Parathyroid adenoma (tissue), 2 donors: ENCODE measurements at regions not wholly inside any gene's neighbourhood (a gene's known extent, or its start where the extent isn't known, plus 50 kb on each side); places are given as distances from the start of the nearest gene placed in this dataset.

ENCODE experiments used
- H2AFZ ChIP-seq: fragments of 300-600 bp; sonication (generic); one replicate; pipeline ENCODE4 v1.7.0; 2017; ENCODE audit warnings: antibody characterized with exemption, mild to moderate bottlenecking
- H3K27ac ChIP-seq: fragments of 300-600 bp; sonication (generic); one replicate; pipeline ENCODE4 v1.7.0; 2017
- H3K27me3 ChIP-seq: fragments of 300-600 bp; sonication (generic); one replicate; pipeline ENCODE4 v1.7.0; 2017; ENCODE audit warnings: low read length; ENCODE audit not compliant: control insufficient read depth, insufficient read depth
- H3K36me3 ChIP-seq: fragments of 300-600 bp; sonication (generic); one replicate; pipeline ENCODE4 v1.7.0; 2017; ENCODE audit warnings: low read length; ENCODE audit not compliant: control insufficient read depth, insufficient read depth
- H3K4me1 ChIP-seq: fragments of 300-600 bp; sonication (generic); one replicate; pipeline ENCODE4 v1.7.0; 2017; ENCODE audit warnings: control low read depth
- H3K4me2 ChIP-seq: fragments of 300-600 bp; sonication (generic); one replicate; pipeline ENCODE4 v1.7.0; 2017; ENCODE audit warnings: low read length
- H3K4me3 ChIP-seq: fragments of 300-600 bp; sonication (generic); one replicate; pipeline ENCODE4 v1.7.0; 2017; ENCODE audit warnings: low read depth, low read length
- H3K79me2 ChIP-seq: fragments of 300-600 bp; sonication (generic); one replicate; pipeline ENCODE4 v1.7.0; 2017; ENCODE audit warnings: control low read depth
- H3K9ac ChIP-seq: fragments of 300-600 bp; sonication (generic); one replicate; pipeline ENCODE4 v1.7.0; 2017; ENCODE audit warnings: mild to moderate bottlenecking
- H3K9me3 ChIP-seq: fragments of 300-600 bp; sonication (generic); one replicate; pipeline ENCODE4 v1.7.0; 2017; ENCODE audit warnings: low read length; ENCODE audit not compliant: control insufficient read depth
- TF ChIP-seq, protein P1 (sequence below): fragments of 300-600 bp; sonication (generic); IDR thresholded peaks from one replicate; pipeline ENCODE4 v1.7.0; 2017; ENCODE audit warnings: antibody characterized with exemption, mild to moderate bottlenecking
- donor health status: primary hyperparathyroidism.

DNA sequence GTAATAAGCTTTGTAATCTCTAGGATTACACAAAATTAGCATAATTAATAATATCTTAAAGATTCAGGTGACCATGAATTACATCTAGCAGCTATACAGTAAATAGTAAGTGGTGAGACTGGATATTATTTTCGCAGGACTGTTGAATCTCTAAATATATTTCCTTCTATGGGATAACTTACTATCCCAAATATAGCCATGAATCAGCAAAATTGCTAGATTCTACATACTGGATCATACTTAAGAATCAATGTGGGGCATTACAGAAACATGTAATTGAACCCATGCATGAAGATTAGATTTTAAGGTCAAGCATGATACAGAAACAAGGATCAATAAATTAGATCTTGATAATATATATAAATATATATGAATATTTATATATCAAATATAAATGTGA lies 1203.4 kb downstream of the BRINP3 start:
- no peak overlapping the region for H3K9ac ChIP-seq
- H3K79me2 ChIP-seq, result no peaks in the 10 kb centered on the region
- H3K4me3 ChIP-seq, result no peak overlapping the region
- H3K36me3 ChIP-seq, result no peaks in the 10 kb centered on the region
- H3K4me1 ChIP-seq, result no peaks in the 10 kb centered on the region
- no peak overlapping the region for H2AFZ ChIP-seq
- no peaks in the 10 kb centered on the region for H3K9me3 ChIP-seq
- H3K27me3 ChIP-seq, result no peaks in the 10 kb centered on the region
- no peak overlapping the region for H3K27ac ChIP-seq
- TF ChIP-seq, protein P1, sequence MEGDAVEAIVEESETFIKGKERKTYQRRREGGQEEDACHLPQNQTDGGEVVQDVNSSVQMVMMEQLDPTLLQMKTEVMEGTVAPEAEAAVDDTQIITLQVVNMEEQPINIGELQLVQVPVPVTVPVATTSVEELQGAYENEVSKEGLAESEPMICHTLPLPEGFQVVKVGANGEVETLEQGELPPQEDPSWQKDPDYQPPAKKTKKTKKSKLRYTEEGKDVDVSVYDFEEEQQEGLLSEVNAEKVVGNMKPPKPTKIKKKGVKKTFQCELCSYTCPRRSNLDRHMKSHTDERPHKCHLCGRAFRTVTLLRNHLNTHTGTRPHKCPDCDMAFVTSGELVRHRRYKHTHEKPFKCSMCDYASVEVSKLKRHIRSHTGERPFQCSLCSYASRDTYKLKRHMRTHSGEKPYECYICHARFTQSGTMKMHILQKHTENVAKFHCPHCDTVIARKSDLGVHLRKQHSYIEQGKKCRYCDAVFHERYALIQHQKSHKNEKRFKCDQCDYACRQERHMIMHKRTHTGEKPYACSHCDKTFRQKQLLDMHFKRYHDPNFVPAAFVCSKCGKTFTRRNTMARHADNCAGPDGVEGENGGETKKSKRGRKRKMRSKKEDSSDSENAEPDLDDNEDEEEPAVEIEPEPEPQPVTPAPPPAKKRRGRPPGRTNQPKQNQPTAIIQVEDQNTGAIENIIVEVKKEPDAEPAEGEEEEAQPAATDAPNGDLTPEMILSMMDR, result no peak
- H3K4me2 ChIP-seq, result no peak overlapping the region

DNA sequence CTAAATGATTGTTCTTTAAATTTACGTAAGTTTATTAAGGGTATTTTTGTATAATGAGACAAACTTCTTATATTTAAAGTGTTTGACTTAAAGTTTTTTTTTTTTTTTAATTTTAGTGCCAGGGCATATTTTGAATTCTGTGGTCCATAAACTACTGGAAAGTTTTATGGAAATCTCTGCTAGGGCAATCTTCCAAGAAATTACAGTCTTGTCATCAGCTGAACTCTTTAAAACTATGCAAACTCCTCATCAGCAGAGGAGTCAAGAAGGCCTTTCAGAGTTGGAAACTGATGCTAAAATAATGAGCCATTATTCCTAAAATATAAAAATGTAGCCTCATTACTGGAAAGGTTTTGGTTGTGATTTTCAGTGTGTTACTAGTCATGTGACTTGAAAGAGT lies 1201.9 kb downstream of the BRINP3 start:
- H3K79me2 ChIP-seq, result no peaks in the 10 kb centered on the region
- no peak overlapping the region for H3K9ac ChIP-seq
- no peak overlapping the region for H3K27ac ChIP-seq
- H3K36me3 ChIP-seq, result no peaks in the 10 kb centered on the region
- no peak overlapping the region for H3K4me3 ChIP-seq
- H3K4me2 ChIP-seq, result no peak overlapping the region
- no peak overlapping the region for H2AFZ ChIP-seq
- TF ChIP-seq, protein P1, result no peak
- no peaks in the 10 kb centered on the region for H3K9me3 ChIP-seq
- no peaks in the 10 kb centered on the region for H3K4me1 ChIP-seq
- H3K27me3 ChIP-seq, result no peaks in the 10 kb centered on the region

DNA sequence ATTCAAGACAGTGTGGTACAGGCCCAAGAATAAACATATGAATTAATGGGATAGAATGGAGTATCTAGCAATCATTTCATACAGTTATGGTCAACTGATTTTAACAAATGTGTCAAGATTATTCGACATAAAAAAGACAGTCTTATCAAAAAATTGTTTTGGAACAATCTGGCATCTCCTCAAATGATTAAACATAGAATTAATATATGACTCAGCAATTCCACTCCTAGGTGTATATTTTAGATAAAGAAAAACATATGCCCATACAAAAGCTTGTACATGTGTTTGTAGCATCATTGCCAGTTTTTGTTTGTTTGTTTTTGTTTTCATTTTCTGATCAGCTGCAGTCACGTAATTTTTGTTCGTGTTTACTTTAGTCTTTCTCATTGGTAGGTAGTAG lies 1188.3 kb downstream of the BRINP3 start:
- Histone ChIP-seq H3K27ac (no peak overlapping the region), H3K9ac (no peak overlapping the region), H3K27me3 (no peaks in the 10 kb centered on the region), H2AFZ (no peak overlapping the region), H3K36me3 (no peaks in the 10 kb centered on the region), H3K4me1 (no peaks in the 10 kb centered on the region), H3K9me3 (no peaks in the 10 kb centered on the region), H3K79me2 (no peaks in the 10 kb centered on the region), H3K4me3 (no peak overlapping the region), H3K4me2 (no peak overlapping the region)
- TF ChIP-seq, protein P1, result no peak

DNA sequence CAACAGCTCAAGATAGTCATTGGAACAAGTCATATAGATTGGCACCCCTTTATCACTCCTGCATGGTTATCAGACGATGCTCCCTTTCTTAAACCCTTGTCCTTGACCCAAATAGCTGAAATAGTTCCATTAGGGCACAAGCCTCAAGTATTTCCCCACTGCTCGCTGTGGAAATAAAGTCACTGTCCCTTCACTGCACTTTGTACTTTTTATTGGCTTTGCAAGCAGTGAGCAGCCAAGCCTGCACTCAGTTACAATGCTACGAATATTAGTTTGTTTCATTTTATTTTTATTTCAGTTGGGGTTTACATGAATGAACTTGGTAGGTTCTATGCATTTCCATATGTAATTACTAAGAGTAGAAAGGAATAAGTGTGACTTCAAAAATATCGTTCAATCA lies 1176.4 kb downstream of the BRINP3 start:
- Histone ChIP-seq H3K9me3 (no peaks in the 10 kb centered on the region), H3K4me1 (no peaks in the 10 kb centered on the region), H3K27ac (no peak overlapping the region), H3K4me2 (no peak overlapping the region), H3K9ac (no peak overlapping the region), H3K27me3 (no peaks in the 10 kb centered on the region), H3K79me2 (no peaks in the 10 kb centered on the region), H3K4me3 (no peak overlapping the region), H2AFZ (no peak overlapping the region), H3K36me3 (no peaks in the 10 kb centered on the region)
- TF ChIP-seq, protein P1, result no peak

DNA sequence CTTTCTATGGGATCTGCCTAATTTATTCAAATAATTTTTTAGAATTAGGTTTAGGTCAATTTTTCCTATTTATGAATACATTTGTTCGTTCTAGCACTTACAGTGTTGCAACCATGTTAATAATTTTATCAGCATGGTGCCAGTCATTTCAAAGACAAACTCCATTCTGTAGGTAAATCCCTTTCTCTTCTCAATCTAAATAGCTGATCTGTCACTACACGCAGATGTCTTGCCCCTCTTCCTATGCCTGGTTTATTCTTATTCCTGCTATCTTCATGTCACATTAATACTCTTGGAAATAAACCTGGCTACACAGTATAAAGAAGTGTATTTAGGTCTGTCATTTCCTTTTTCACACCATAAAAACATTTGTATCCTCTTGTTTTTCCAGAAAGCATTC lies 1172.4 kb downstream of the BRINP3 start:
- Histone ChIP-seq H3K27ac (no peak overlapping the region), H3K79me2 (no peaks in the 10 kb centered on the region), H3K4me1 (no peaks in the 10 kb centered on the region), H3K27me3 (no peaks in the 10 kb centered on the region), H3K4me3 (no peak overlapping the region), H3K4me2 (no peak overlapping the region), H3K36me3 (no peaks in the 10 kb centered on the region), H3K9me3 (no peaks in the 10 kb centered on the region), H2AFZ (no peak overlapping the region), H3K9ac (no peak overlapping the region)
- TF ChIP-seq, protein P1, result no peak
